Ectodermal cell (in vitro differentiated cells): ENCODE measurements at regions not wholly inside any gene's neighbourhood (a gene's known extent, or its start where the extent isn't known, plus 50 kb on each side); places are given as distances from the start of the nearest gene placed in this dataset.

Experiments
- H3K27ac ChIP-seq: 2 replicates; pipeline ENCODE4 v1.7.0; 2013; ENCODE audit warnings: mild to moderate bottlenecking, low read depth, low read length; ENCODE audit not compliant: insufficient read depth, poor library complexity, severe bottlenecking
- H3K27me3 ChIP-seq: 2 replicates; pipeline ENCODE4 v1.7.0; 2013; ENCODE audit warnings: mild to moderate bottlenecking, low read length; ENCODE audit not compliant: insufficient read depth, control insufficient read depth, poor library complexity, severe bottlenecking
- H3K36me3 ChIP-seq: one replicate; pipeline ENCODE4 v1.7.0; 2013; ENCODE audit warnings: low read length; ENCODE audit not compliant: control insufficient read depth, insufficient read depth
- H3K4me1 ChIP-seq: one replicate; pipeline ENCODE4 v1.7.0; 2013; ENCODE audit warnings: low read length; ENCODE audit not compliant: control insufficient read depth, insufficient read depth
- H3K4me3 ChIP-seq: 2 replicates; pipeline ENCODE4 v1.7.0; 2013; ENCODE audit warnings: low read depth, low read length, control low read depth; ENCODE audit not compliant: insufficient read depth
- H3K9me3 ChIP-seq: 2 replicates; pipeline ENCODE4 v1.7.0; 2013; ENCODE audit warnings: mild to moderate bottlenecking, low read length, moderate library complexity; ENCODE audit not compliant: control insufficient read depth
- WGBS, 2 experiments: methylation state at CpG; one replicate each; pipeline ENCODE4 v1.1.7; 2013; ENCODE audit warnings: missing lambda C conversion rate in 2 of 2; 5-methylcytosine and 5-hydroxymethylcytosine counted together

DNA sequence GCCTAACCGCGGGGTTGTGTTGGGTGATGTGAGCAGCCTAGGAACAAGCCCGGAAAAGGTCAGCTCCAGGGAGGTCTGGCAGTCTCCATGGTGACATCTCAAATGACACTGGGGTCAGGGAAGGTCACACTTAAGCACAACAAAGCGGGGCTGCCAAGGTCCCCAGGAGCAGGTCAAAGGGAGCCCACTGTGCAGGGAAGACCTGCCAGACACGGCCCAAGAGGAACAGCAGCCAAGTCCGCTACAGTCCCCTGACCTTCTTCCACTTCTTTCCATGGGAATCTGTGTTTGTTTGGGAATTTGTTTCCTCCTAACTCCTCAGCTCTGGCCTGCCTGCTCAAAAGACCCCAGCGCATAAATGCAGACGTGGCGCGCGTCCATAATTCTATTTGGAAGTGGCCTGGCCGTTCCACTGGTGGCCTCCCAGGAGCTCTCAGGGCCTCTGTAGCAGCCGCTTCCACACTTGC is 232.1 kb upstream of the COPS8 start:
- no peaks in the 10 kb centered on the region for H3K36me3 ChIP-seq
- no peaks in the 10 kb centered on the region for H3K27me3 ChIP-seq
- 59% methylated on average over 13 of the region's 13 CpGs for WGBS, 2 experiments
- no peak overlapping the region for H3K27ac ChIP-seq
- H3K9me3 ChIP-seq, result no peaks in the 10 kb centered on the region
- H3K4me3 ChIP-seq, result no peak overlapping the region
- H3K4me1 ChIP-seq, result peaks cover 45% of the 10 kb centered on the region

DNA sequence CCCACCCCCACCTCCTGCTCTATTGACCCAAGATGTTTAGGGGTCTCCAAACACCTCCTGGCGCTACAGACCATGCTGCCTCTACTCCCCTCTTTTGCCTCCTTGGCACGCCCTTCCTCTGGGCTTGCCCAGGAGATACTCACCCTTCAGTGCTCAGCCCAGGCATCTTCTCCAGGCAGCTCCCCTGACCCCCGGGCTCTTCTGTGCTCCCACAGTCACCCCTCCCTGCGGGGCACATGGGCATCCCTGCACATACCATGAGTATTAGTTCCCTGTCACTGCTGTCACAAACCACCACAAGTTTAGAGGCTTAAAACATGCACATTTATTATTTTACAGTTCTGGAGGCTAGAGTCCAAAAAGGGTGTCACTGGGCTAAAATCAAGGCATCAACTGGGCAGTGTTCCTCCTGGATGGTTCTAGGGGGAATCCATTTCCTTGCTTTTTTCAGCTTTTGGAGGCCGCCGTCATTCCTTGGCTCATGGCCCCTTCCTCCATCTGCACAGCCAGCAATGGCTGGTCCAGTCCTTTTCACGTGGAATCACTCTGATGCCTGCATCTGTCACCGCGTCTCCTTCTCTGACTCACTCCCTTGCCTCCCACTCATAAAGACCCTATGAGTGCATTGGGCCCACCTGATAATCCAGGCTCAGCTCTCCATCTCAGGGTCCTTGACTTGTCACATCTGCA is 230.4 kb upstream of the COPS8 start:
- Histone ChIP-seq H3K36me3 (no peaks in the 10 kb centered on the region), H3K27me3 (no peaks in the 10 kb centered on the region), H3K9me3 (no peaks in the 10 kb centered on the region), H3K4me3 (no peak overlapping the region), H3K4me1 (peaks cover 45% of the 10 kb centered on the region), H3K27ac (no peak overlapping the region)
- WGBS, 2 experiments, result 91 to 95% methylated on average over 9 of the region's 9 CpGs

DNA sequence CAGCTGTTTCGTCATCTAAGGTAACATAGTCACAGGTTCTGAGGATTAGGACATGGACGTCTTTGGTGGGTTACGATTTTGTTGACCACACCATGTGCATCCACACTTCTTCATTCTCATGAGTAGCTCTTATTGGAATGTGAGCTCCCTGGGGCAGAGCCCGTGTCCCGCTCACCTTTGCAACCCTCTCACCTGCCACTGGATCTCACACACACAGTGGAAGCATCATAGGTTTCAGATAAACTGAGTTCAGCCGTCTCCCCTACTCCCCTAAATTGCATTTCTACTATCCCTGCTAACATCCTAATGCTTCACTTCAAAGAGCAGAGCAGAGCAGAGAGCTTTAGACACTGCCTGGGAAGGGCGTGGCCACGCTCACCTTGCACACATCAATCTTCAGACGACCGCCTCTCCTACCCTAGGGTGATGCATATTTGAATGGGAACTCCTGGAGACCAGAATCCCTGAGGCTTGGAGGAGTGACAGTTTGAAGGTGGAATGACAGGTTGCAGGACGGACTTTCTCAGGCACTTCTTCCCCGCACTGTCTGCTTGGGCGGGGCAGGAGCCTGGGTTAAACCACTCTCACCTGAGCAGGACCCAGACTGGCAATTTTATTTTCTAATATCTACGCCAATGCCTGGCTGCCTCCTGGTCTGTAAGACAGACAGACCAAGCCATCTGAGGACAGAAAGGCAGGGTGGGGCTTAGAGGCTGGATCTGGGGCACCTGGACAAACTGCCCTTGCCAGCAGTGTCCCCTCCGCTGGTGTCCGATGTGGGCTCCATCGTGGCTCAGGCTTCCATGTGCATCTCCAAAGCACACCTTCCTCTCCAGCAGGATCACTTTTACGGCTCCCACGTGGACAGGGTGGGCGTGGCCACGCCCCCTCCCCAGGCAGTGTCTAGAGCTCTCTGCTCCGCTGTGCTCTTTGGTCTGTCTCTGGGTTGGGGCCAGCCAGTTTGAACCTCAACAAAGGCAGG is 229.5 kb upstream of the COPS8 start:
- H3K4me1 ChIP-seq, result peaks cover 45% of the 10 kb centered on the region
- H3K9me3 ChIP-seq, result no peaks in the 10 kb centered on the region
- 65 to 67% methylated on average over 22 of the region's 22 CpGs for WGBS, 2 experiments
- H3K36me3 ChIP-seq, result no peaks in the 10 kb centered on the region
- no peaks in the 10 kb centered on the region for H3K27me3 ChIP-seq
- H3K27ac ChIP-seq, result peak overlapping the region; percentile 3
- H3K4me3 ChIP-seq, result no peak overlapping the region

DNA sequence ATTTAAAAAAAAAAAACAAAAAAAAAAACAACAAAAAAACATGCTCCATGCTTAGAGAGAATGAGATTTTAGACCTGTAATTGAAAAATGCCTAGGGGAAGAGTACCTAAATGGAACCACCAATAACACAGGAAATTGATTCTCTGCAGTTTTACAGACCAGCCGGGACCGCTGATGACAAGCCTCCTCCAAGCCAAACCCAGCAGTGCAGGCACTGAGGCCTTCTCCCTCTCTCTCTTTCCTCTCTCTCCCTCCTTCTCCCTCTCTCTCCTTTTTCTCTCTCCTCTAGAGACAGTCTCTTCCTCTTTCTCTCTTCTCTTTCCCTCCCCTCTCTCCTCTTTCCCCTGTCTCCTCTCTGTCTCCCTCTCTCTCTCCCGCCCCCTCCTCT is 228.8 kb upstream of the COPS8 start:
- Histone ChIP-seq H3K27me3 (no peaks in the 10 kb centered on the region), H3K9me3 (no peaks in the 10 kb centered on the region), H3K4me3 (no peak overlapping the region), H3K36me3 (no peaks in the 10 kb centered on the region), H3K4me1 (peaks cover 43% of the 10 kb centered on the region), H3K27ac (peak overlapping the region; percentile 3)
- WGBS, 2 experiments, result 14 to 29% methylated on average over 2 of the region's 3 CpGs

DNA sequence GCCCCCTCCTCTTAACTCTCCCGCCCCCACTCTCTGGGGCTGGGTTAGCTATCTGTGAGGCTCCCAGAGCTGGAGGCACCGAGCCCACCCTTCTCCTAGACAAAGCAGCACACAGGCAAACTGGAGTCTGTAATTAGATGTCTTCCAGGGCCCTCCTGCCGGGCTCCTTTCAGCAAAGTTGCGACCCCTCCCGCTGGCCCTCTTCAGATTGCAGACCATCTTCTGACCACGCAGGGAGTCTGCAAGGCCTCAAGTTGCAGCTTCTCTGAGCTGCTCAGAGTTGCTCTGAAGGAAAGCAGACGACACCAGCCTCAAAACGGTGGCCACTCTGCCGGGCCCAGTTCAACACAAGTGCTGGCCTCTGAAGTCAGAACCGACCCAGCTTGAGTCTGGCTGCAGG is 228.4 kb upstream of the COPS8 start:
- H3K27me3 ChIP-seq, result no peaks in the 10 kb centered on the region
- no peaks in the 10 kb centered on the region for H3K36me3 ChIP-seq
- no peaks in the 10 kb centered on the region for H3K9me3 ChIP-seq
- peaks cover 42% of the 10 kb centered on the region for H3K4me1 ChIP-seq
- H3K27ac ChIP-seq, result no peak overlapping the region
- 4 to 5% methylated on average over 10 of the region's 10 CpGs for WGBS, 2 experiments
- H3K4me3 ChIP-seq, result no peak overlapping the region

DNA sequence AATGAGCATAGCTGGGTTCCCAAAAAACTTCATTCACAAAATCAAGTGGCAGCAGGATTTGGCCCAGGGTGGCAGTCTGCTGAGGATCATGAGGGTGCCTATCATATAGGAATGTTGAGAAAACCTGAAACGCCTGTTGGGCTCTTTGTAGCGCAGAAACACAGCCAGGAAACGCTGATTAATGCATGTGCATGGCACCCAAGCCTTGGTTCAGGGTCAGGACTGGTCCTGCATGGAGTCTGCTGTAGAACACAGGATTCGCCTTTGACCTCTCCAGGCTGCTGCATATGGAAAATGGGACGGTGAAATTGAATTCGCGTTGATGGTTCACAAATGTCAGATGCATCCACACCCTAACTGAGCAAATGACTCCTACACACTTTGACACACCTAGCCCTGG is 227.9 kb upstream of the COPS8 start:
- WGBS, 2 experiments, result 85 to 89% methylated on average over 7 of the region's 7 CpGs
- H3K27me3 ChIP-seq, result no peaks in the 10 kb centered on the region
- H3K4me3 ChIP-seq, result no peak overlapping the region
- no peaks in the 10 kb centered on the region for H3K36me3 ChIP-seq
- peaks cover 41% of the 10 kb centered on the region for H3K4me1 ChIP-seq
- no peaks in the 10 kb centered on the region for H3K9me3 ChIP-seq
- no peak overlapping the region for H3K27ac ChIP-seq

DNA sequence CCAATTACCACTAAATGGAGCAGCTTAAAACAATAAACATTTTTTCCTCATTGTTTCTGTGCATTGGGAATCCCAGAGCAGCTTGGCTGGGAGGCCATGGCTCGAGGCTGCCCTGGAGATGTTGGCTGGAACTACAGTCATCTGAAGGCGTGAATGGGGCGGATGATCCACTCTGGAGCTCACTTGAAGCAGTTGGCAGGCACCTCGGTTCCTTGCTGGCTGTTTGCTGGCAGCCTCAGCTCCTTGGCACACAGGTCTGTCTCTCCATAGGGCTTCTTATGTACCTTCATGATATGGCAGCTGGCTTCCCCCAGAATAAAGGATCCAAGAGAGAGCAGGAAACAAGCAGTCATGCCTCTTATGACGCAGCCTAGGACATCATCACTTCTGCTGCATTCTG is 227.0 kb upstream of the COPS8 start:
- H3K4me3 ChIP-seq, result no peak overlapping the region
- H3K4me1 ChIP-seq, result peaks cover 32% of the 10 kb centered on the region
- WGBS, 2 experiments, result 93 to 94% methylated on average over 5 of the region's 5 CpGs
- H3K27ac ChIP-seq, result no peak overlapping the region
- H3K36me3 ChIP-seq, result no peaks in the 10 kb centered on the region
- H3K27me3 ChIP-seq, result no peaks in the 10 kb centered on the region
- H3K9me3 ChIP-seq, result no peaks in the 10 kb centered on the region

DNA sequence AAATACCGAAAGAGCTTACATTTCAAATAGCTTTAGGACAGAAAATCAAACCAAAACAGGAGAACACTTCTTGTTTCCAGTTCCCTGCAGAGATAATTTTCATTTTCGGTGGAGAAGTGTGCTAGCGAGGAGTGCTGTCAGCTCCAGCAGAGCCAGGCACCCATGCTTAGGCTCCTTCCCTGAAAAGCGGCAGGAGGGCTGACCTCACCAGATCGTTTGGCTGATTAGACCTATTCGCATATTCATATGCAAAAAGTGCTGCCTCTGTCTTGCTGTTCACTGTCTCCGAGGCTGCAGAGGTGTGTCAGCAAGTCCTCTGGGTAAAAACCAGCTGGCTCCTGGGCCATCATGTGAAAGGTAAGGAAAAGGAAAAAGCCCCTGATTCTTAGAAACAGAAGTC is 225.8 kb upstream of the COPS8 start:
- no peak overlapping the region for H3K27ac ChIP-seq
- H3K4me3 ChIP-seq, result no peak overlapping the region
- H3K27me3 ChIP-seq, result no peaks in the 10 kb centered on the region
- 38 to 40% methylated on average over 7 of the region's 7 CpGs for WGBS, 2 experiments
- peaks cover 26% of the 10 kb centered on the region for H3K4me1 ChIP-seq
- no peaks in the 10 kb centered on the region for H3K36me3 ChIP-seq
- H3K9me3 ChIP-seq, result no peaks in the 10 kb centered on the region

DNA sequence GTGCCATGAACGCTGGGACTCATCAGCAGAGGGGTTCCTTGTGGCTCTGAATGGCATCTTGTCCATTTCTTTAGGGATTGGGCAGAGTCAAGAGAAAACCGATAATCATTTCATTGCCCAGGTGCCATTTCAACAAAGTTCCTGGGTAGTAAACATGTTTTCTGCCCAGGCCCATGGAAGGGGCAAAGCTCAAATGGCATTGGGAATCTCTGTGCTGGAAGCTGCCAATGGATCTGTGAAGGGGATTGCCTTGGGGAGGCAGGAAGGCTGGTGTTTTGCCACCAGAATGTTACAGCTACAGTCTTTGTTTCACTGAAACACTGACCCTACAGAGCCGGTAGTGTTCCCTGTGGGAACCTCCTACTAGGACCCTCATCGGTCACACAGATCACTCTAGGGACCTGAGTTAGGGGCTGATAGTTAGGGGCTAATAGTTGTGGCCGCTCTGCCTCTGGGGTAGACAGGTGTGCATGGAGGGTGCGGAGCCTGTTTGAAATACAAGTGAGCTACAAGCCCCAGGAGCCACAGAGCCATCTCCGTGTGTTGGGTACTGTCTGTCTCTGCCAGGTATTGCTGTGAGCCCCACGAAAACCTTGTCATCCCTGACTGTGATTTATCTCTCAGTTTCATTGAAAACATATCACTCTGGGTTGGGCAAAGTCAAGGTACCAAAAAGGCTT is 224.4 kb upstream of the COPS8 start:
- Histone ChIP-seq H3K27ac (no peak overlapping the region), H3K36me3 (no peaks in the 10 kb centered on the region), H3K4me1 (peaks cover 20% of the 10 kb centered on the region), H3K9me3 (no peaks in the 10 kb centered on the region), H3K4me3 (no peak overlapping the region), H3K27me3 (no peaks in the 10 kb centered on the region)
- WGBS, 2 experiments, result 87 to 91% methylated on average over 8 of the region's 8 CpGs

DNA sequence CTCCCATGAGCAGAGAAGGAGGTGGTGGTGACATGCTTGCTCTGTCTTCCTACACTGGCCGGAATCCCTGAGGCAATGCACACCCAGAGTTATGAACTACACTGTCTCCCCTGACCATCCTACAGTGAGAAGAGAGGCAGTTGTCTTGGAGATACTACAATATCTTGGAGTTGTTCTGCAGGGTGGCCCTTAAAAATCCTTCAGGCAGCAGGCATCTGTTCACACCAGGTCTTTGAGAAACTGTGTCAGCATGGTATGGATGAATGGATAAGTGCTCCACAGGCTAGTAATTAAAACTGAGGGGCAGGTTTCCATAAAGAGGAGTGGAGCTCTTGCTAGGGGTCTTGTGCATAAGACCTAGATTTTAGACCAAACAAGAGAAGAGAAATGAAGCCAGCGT is 223.7 kb upstream of the COPS8 start:
- H3K4me3 ChIP-seq, result no peak overlapping the region
- peaks cover 14% of the 10 kb centered on the region for H3K4me1 ChIP-seq
- no peaks in the 10 kb centered on the region for H3K36me3 ChIP-seq
- 92 to 97% methylated on average over 2 of the region's 2 CpGs for WGBS, 2 experiments
- H3K27me3 ChIP-seq, result no peaks in the 10 kb centered on the region
- no peaks in the 10 kb centered on the region for H3K9me3 ChIP-seq
- no peak overlapping the region for H3K27ac ChIP-seq
